ENCODE measurements at regions not wholly inside any gene's neighbourhood (a gene's known extent, or its start where the extent isn't known, plus 50 kb on each side); places are given as distances from the start of the nearest gene placed in this dataset.

DNA sequence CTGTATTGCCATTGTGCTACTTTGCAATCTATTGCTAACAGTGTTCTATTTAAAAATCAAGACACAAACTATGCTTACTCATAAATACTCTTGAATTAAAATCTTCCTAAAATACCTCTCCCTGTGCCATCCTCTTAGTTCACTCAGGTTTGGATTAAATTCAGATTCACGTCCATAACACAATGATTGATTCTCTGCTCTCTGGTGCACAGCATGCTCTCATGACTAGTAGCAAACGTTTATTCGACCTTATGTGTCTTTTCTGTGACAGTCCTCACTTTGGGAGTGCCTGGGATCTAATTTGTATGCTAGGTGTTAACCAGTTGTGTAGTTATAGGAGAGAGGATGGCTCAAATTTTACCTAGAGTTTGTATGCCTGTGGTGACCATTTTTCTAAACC lies 270.4 kb upstream of the FKBP1C start:
- TF ChIP-seq, protein P1, sequence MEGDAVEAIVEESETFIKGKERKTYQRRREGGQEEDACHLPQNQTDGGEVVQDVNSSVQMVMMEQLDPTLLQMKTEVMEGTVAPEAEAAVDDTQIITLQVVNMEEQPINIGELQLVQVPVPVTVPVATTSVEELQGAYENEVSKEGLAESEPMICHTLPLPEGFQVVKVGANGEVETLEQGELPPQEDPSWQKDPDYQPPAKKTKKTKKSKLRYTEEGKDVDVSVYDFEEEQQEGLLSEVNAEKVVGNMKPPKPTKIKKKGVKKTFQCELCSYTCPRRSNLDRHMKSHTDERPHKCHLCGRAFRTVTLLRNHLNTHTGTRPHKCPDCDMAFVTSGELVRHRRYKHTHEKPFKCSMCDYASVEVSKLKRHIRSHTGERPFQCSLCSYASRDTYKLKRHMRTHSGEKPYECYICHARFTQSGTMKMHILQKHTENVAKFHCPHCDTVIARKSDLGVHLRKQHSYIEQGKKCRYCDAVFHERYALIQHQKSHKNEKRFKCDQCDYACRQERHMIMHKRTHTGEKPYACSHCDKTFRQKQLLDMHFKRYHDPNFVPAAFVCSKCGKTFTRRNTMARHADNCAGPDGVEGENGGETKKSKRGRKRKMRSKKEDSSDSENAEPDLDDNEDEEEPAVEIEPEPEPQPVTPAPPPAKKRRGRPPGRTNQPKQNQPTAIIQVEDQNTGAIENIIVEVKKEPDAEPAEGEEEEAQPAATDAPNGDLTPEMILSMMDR (IDR thresholded peaks at IDR 0.05; ENCODE audit: borderline replicate concordance, extremely low read depth, low read length, poor library complexity, severe bottlenecking), result no peak
- no peak for TF ChIP-seq EZH2 (IDR thresholded peaks at IDR 0.05; ENCODE audit: borderline replicate concordance, low read depth, low read length, severe bottlenecking)
